Thymus (tissue), 11 donors: ENCODE measurements at regions not wholly inside any gene's neighbourhood (a gene's known extent, or its start where the extent isn't known, plus 50 kb on each side); places are given as distances from the start of the nearest gene placed in this dataset.
"Not testable (repeated sequence)": the region's sequence is repeated elsewhere in the genome, so short reads cannot be mapped to it uniquely, and the experiment has no call there.

Experiments
- DNase-seq, 9 donors: peaks; one replicate each; pipeline ENCODE4 v3.0.0-alpha.2; 2013; ENCODE audit warnings: low spot score in 9 of 9, low read depth in 6 of 9, missing footprints in 1 of 9
- H3K27ac ChIP-seq, 2 donors: one replicate each; pipeline ENCODE4 v1.5.1; 2013; ENCODE audit warnings: control low read depth in 1 of 2, low read depth in 1 of 2, low read length in 1 of 2, mild to moderate bottlenecking in 1 of 2, moderate library complexity in 1 of 2
- H3K27me3 ChIP-seq, 2 donors: one replicate each; pipeline ENCODE4 v1.5.1; 2013; ENCODE audit warnings: low read length in 1 of 2; ENCODE audit not compliant: control insufficient read depth in 2 of 2, insufficient read depth in 1 of 2
- H3K36me3 ChIP-seq, 2 donors: one replicate each; pipeline ENCODE4 v1.5.1; 2013; ENCODE audit warnings: low read length in 1 of 2, mild to moderate bottlenecking in 1 of 2, moderate library complexity in 1 of 2; ENCODE audit not compliant: control insufficient read depth in 2 of 2, insufficient read depth in 2 of 2
- H3K4me1 ChIP-seq, 2 donors: one replicate each; pipeline ENCODE4 v1.5.1; 2013; ENCODE audit warnings: low read length in 2 of 2; ENCODE audit not compliant: control insufficient read depth in 2 of 2, insufficient read depth in 2 of 2
- H3K4me3 ChIP-seq, 2 donors: one replicate each; pipeline ENCODE4 v1.5.1; 2013; ENCODE audit warnings: low read length in 2 of 2, control low read depth in 1 of 2, mild to moderate bottlenecking in 1 of 2
- H3K9me3 ChIP-seq, 2 donors: one replicate each; pipeline ENCODE4 v1.5.1; 2013; ENCODE audit warnings: low read length in 1 of 2, mild to moderate bottlenecking in 1 of 2; ENCODE audit not compliant: control insufficient read depth in 2 of 2, insufficient read depth in 1 of 2
- WGBS: extraction: QIAGEN DNeasy Blood & Tissue Kit; methylation state at CpG from one replicate; pipeline ENCODE4 v1.1.7; 2013; 5-methylcytosine and 5-hydroxymethylcytosine counted together
- donor health status: healthy.

- WGBS, result 86% methylated on average over 3 of the region's 3 CpGs
- Histone ChIP-seq H3K4me1 (no peaks in the 10 kb centered on the region), H3K36me3 (no peaks in the 10 kb centered on the region), H3K27ac (no peak overlapping the region), H3K9me3 (no peaks in the 10 kb centered on the region), H3K27me3 (no peaks in the 10 kb centered on the region), H3K4me3 (no peak overlapping the region)
- DNase-seq, result no peak
Measured at GRCh38 chr1:95643071-95643470, 409.1 kb downstream of the RWDD3 start.

- not testable (repeated sequence) for H3K27me3 ChIP-seq
- WGBS, result 87% methylated on average over 6 of the region's 6 CpGs
Measured at GRCh38 chr1:95645126-95645525, 411.1 kb downstream of the RWDD3 start.

GRCh38 chr1:95650631-95651030, 416.6 kb downstream of the RWDD3 start:
- H3K27ac ChIP-seq, result no peak overlapping the region
- H3K27me3 ChIP-seq, result no peaks in the 10 kb centered on the region
- 97% methylated on average over 3 of the region's 3 CpGs for WGBS
- no peaks in the 10 kb centered on the region for H3K36me3 ChIP-seq
- H3K4me3 ChIP-seq, result no peak overlapping the region
- no peak for DNase-seq
- H3K9me3 ChIP-seq, result no peaks in the 10 kb centered on the region
- H3K4me1 ChIP-seq, result no peaks in the 10 kb centered on the region

More at GRCh38 chr1:95645126-95645525, 411.1 kb downstream of the RWDD3 start:
- DNase-seq, H3K4me1 ChIP-seq, H3K9me3 ChIP-seq, H3K4me3 ChIP-seq, H3K27ac ChIP-seq, H3K36me3 ChIP-seq: not testable (repeated sequence)

GRCh38 chr1:95652423-95652965, 418.5 kb downstream of the RWDD3 start:
- H3K9me3 ChIP-seq, result no peaks in the 10 kb centered on the region
- no peaks in the 10 kb centered on the region for H3K27me3 ChIP-seq
- no peak for DNase-seq
- no peak overlapping the region for H3K27ac ChIP-seq
- no peaks in the 10 kb centered on the region for H3K36me3 ChIP-seq
- H3K4me1 ChIP-seq, result no peaks in the 10 kb centered on the region
- 83% methylated on average over 8 of the region's 8 CpGs for WGBS
- H3K4me3 ChIP-seq, result no peak overlapping the region

- 77% methylated on average over 4 of the region's 4 CpGs for WGBS
- no peak for DNase-seq
Measured at GRCh38 chr1:95653618-95654017, 419.6 kb downstream of the RWDD3 start.

GRCh38 chr1:95655321-95656020, 421.5 kb downstream of the RWDD3 start:
- H3K4me1 ChIP-seq, result no peaks in the 10 kb centered on the region
- no peak for DNase-seq
- no peak overlapping the region for H3K4me3 ChIP-seq
- H3K9me3 ChIP-seq, result no peaks in the 10 kb centered on the region
- no peaks in the 10 kb centered on the region for H3K36me3 ChIP-seq
- H3K27me3 ChIP-seq, result no peaks in the 10 kb centered on the region
- no peak overlapping the region for H3K27ac ChIP-seq
- 83% methylated on average over 7 of the region's 7 CpGs for WGBS

More at GRCh38 chr1:95653618-95654017, 419.6 kb downstream of the RWDD3 start:
- Histone ChIP-seq H3K9me3 (no peaks in the 10 kb centered on the region), H3K36me3 (no peaks in the 10 kb centered on the region), H3K4me3 (no peak overlapping the region), H3K4me1 (no peaks in the 10 kb centered on the region), H3K27me3 (no peaks in the 10 kb centered on the region), H3K27ac (no peak overlapping the region)

DNA sequence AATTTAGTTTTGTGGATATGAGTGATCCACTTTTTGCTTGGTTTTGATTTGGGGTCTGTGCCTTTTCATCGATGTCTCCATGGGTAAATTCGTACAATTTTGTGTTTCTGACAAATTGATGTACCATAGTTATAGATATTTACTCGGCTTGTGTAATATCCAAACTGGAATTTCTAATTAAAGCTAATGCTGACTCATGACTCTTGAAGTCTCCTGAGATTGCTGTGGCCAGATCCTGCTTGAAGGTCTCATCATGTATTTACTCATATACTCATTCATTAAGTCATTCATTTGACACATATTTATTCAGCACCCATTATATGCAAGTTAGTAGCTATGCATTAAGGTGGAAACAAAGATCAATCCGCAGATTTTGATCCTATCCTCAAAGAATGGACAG, 423.2 kb downstream of the RWDD3 start:
- WGBS, result 81% methylated on average over 4 of the region's 4 CpGs

GRCh38 chr1:95659166-95659565, 425.2 kb downstream of the RWDD3 start:
- H3K36me3 ChIP-seq, result no peaks in the 10 kb centered on the region
- 97% methylated on average over 2 of the region's 2 CpGs for WGBS
- no peak for DNase-seq

More for the DNA sequence above, 423.2 kb downstream of the RWDD3 start:
- Histone ChIP-seq H3K27me3 (no peaks in the 10 kb centered on the region), H3K9me3 (no peaks in the 10 kb centered on the region), H3K4me1 (no peaks in the 10 kb centered on the region), H3K27ac (no peak overlapping the region), H3K4me3 (no peak overlapping the region), H3K36me3 (no peaks in the 10 kb centered on the region)
- DNase-seq, result no peak

DNA sequence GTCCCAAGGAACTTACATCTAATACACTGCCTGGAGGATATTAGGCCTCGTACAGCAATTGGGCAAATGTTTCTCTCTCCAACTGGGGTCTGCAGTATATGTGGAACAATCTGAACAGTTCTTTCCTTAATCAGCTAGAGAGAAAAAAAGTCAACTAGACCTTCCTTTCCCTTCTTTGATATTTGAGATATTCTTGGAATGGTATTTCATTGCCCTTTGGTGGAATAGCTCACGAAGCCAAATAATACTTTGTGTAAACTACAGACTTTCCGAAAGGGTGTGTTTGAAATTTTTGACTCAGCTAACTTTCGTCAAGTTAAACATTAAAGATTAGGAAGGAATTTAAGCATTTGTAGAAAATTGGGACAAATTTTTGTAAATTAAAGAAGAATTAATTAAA, 425.6 kb downstream of the RWDD3 start:
- no peaks in the 10 kb centered on the region for H3K4me1 ChIP-seq
- H3K27me3 ChIP-seq, result no peaks in the 10 kb centered on the region
- no peak overlapping the region for H3K4me3 ChIP-seq
- H3K27ac ChIP-seq, result no peak overlapping the region
- DNase-seq, result no peak
- no peaks in the 10 kb centered on the region for H3K36me3 ChIP-seq
- 96% methylated on average over 4 of the region's 4 CpGs for WGBS
- H3K9me3 ChIP-seq, result peaks cover 0 to 6% of the 10 kb centered on the region in 2 donors

More at GRCh38 chr1:95659166-95659565, 425.2 kb downstream of the RWDD3 start:
- Histone ChIP-seq H3K4me3 (no peak overlapping the region), H3K4me1 (no peaks in the 10 kb centered on the region), H3K27ac (no peak overlapping the region), H3K27me3 (no peaks in the 10 kb centered on the region), H3K9me3 (peaks cover 0 to 6% of the 10 kb centered on the region in 2 donors)
